ENCODE measurements at regions not wholly inside any gene's neighbourhood (a gene's known extent, or its start where the extent isn't known, plus 50 kb on each side); places are given as distances from the start of the nearest gene placed in this dataset.

GRCh38 chr16:29126616-29127015, 141.8 kb downstream of the LAT start:
- TF ChIP-seq CTCF (IDR thresholded peaks at IDR 0.05) (no peak), POLR2A (IDR thresholded peaks at IDR 0.05) (no peak)
